AG04449 (cell line): ENCODE measurements at regions not wholly inside any gene's neighbourhood (a gene's known extent, or its start where the extent isn't known, plus 50 kb on each side); places are given as distances from the start of the nearest gene placed in this dataset.

Experiments
- CTCF ChIA-PET: fragments of 350-600 bp; formaldehyde crosslinking; extraction: SDS; loops from one replicate; lab custom pipeline; 2021; ENCODE audit warnings: antibody characterized with exemption; lab: Yijun Ruan, JAX
- POLR2A ChIA-PET: fragments of 400-600, 350-600 bp; formaldehyde crosslinking; extraction: SDS; loops from one replicate; lab custom pipeline; 2020; ENCODE audit warnings: antibody characterized with exemption, inconsistent platforms; lab: Yijun Ruan, JAX
- DNase-seq: peaks from one replicate; pipeline ENCODE4 v3.0.0-alpha.2; 2010; ENCODE audit warnings: low read depth, low spot score
- H3K4me3 ChIP-seq: 2 replicates; pipeline ENCODE4 v1.5.1; 2011; ENCODE audit warnings: low read depth, mild to moderate bottlenecking, control low read depth, low read length
- CTCF ChIP-seq: IDR thresholded peaks from one replicate; pipeline ENCODE4 v1.5.1; 2011; ENCODE audit warnings: mild to moderate bottlenecking, moderate library complexity, low read length, control low read depth, inconsistent platforms; ENCODE audit not compliant: insufficient read depth; ENCODE audit errors: missing control alignments

- CTCF ChIA-PET = no interaction called here
Observed at GRCh38 chr5:102623329-102624065, 124.7 kb upstream of the SLCO6A1 start.

GRCh38 chr5:102624405-102624804 lies 125.6 kb upstream of the SLCO6A1 start:
- ChIA-PET CTCF (no interaction called here), POLR2A (no interaction called here)
- no peak for DNase-seq
- H3K4me3 ChIP-seq = no peak overlapping the region
- TF ChIP-seq CTCF = no peak

More at GRCh38 chr5:102623329-102624065, 124.7 kb upstream of the SLCO6A1 start:
- POLR2A ChIA-PET = no interaction called here
- no peak overlapping the region for H3K4me3 ChIP-seq
- DNase-seq = no peak
- no peak for TF ChIP-seq CTCF

DNA sequence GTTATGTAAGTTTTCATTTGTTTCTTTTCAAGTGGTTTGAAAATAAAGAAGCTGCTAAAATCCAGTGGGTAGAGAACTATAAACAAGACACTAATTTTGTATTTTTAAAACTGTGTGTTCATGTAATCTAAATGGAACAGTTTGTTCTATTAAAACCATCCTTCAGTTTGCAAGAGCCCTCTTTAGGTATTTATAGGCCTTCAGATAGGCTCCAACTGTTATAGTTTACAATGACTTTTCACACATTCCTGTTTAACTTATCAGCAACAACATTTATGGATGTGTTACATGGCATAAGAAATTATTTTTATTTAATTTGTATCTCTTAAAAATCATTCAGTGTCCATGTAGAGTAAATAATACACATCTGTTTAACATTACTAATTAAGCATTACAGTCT lies 126.7 kb upstream of the SLCO6A1 start:
- no peak for TF ChIP-seq CTCF
- no peak overlapping the region for H3K4me3 ChIP-seq
- POLR2A ChIA-PET = no interaction called here
- DNase-seq = no peak
- CTCF ChIA-PET = no interaction called here

DNA sequence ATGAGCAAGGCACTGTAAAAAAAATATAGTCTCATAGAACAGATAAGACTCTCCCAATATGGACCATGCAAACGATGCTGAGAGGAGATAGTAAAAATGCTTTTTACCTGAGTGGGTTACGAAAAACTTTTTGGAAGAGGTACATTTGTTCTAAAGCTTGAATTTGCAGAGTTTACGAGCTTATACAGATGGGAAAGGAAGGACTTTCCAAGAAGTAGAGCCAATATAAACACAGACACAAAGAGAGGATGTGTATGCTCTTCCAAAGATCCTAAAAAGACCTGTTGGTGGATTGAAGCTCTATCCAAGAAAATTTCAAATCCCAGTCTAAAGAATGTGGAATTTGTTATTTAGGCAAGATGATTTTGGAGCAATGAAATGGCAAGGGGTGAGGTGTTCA lies 127.1 kb upstream of the SLCO6A1 start:
- no peak for DNase-seq
- H3K4me3 ChIP-seq = no peak overlapping the region
- ChIA-PET CTCF (interaction anchor here (1.4 kb wide), 1 partner anchor 40 kb away, joined by 3 read pairs; no protein-coding TSS in a partner anchor), POLR2A (no interaction called here)
- TF ChIP-seq CTCF = no peak

DNA sequence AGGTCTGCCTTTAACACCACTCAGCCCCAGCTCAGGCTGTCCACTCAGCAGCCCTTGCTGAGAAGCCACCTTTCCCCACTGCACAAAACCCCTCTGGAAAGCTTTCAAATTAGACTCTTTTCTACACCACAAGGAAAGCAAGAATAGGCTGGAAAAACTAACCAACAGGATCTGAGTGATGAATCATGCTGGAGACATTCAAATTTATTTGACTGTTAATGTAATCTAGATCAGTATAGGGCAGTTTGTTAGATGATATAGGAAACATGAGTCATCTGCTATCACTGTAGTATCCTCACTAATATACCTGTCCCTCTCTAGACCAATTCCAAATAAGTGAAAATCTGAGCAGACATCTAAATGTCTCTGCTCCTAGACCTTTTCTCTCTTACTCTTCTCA lies 127.8 kb upstream of the PAM start:
- POLR2A ChIA-PET = no interaction called here
- H3K4me3 ChIP-seq = no peak overlapping the region
- TF ChIP-seq CTCF = no peak
- CTCF ChIA-PET = interaction anchor here (1.4 kb wide), 1 partner anchor 42 kb away, joined by 3 read pairs; no protein-coding TSS in a partner anchor
- no peak for DNase-seq

GRCh38 chr5:102628441-102629175 lies 126.5 kb upstream of the PAM start:
- H3K4me3 ChIP-seq = no peak overlapping the region
- ChIA-PET CTCF (no interaction called here), POLR2A (no interaction called here)
- no peak for DNase-seq
- TF ChIP-seq CTCF = no peak
